GM21526 (cell line): ENCODE measurements at regions not wholly inside any gene's neighbourhood (a gene's known extent, or its start where the extent isn't known, plus 50 kb on each side); places are given as distances from the start of the nearest gene placed in this dataset.

Experiments used
- ATAC-seq: cut with Tn5 transposase; IDR thresholded peaks from one replicate; pipeline ENCODE4 v1.9.1; 2021; ENCODE audit warnings: moderate library complexity; ENCODE audit not compliant: unreplicated experiment, low FRiP score

- ATAC-seq, result no peak
These were observed 287.0 kb upstream of the COX7C start for GRCh38 chr5:86330736-86331135.

GRCh38 chr5:86332851-86333250, 284.9 kb upstream of the COX7C start:
- ATAC-seq, result no peak

- ATAC-seq, result no peak
These were observed 279.9 kb upstream of the COX7C start for GRCh38 chr5:86337667-86338460.

GRCh38 chr5:86354664-86355063, 263.1 kb upstream of the COX7C start:
- no peak for ATAC-seq

- no peak for ATAC-seq
These were observed 256.9 kb upstream of the COX7C start for GRCh38 chr5:86360801-86361200.

GRCh38 chr5:86371061-86371460, 246.7 kb upstream of the COX7C start:
- no peak for ATAC-seq

- ATAC-seq, result no peak
These were observed 243.1 kb upstream of the COX7C start for GRCh38 chr5:86374611-86375010.

GRCh38 chr5:86376214-86376613, 241.5 kb upstream of the COX7C start:
- ATAC-seq, result no peak

GRCh38 chr5:86403190-86403589, 214.6 kb upstream of the COX7C start:
- ATAC-seq, result no peak

GRCh38 chr5:86404256-86404655, 213.5 kb upstream of the COX7C start:
- ATAC-seq, result no peak

GRCh38 chr5:86407711-86408110, 210.0 kb upstream of the COX7C start:
- no peak for ATAC-seq

GRCh38 chr5:86411596-86411995, 206.1 kb upstream of the COX7C start:
- ATAC-seq, result no peak

GRCh38 chr5:86427158-86427557, 190.6 kb upstream of the COX7C start:
- no peak for ATAC-seq

GRCh38 chr5:86439593-86440110, 178.1 kb upstream of the COX7C start:
- ATAC-seq, result no peak

GRCh38 chr5:86442036-86442745, 175.6 kb upstream of the COX7C start:
- no peak for ATAC-seq

GRCh38 chr5:86447362-86447761, 170.4 kb upstream of the COX7C start:
- no peak for ATAC-seq

GRCh38 chr5:86452251-86452650, 165.5 kb upstream of the COX7C start:
- ATAC-seq, result no peak

GRCh38 chr5:86460519-86460918, 157.2 kb upstream of the COX7C start:
- ATAC-seq, result no peak

- no peak for ATAC-seq
These were observed 156.4 kb upstream of the COX7C start for GRCh38 chr5:86461169-86461956.

- no peak for ATAC-seq
These were observed 154.4 kb upstream of the COX7C start for GRCh38 chr5:86463339-86463738.
